GM20000 (cell line): ENCODE measurements at regions not wholly inside any gene's neighbourhood (a gene's known extent, or its start where the extent isn't known, plus 50 kb on each side); places are given as distances from the start of the nearest gene placed in this dataset.

Source experiments
- DNase-seq: peaks from one replicate; pipeline ENCODE4 v3.0.0; 2012; ENCODE audit warnings: low spot score
- CTCF ChIP-seq: IDR thresholded peaks from 2 replicates; pipeline ENCODE4 v1.5.1; 2012; ENCODE audit warnings: mild to moderate bottlenecking, control low read depth; ENCODE audit errors: extremely low read depth, missing control alignments

DNA sequence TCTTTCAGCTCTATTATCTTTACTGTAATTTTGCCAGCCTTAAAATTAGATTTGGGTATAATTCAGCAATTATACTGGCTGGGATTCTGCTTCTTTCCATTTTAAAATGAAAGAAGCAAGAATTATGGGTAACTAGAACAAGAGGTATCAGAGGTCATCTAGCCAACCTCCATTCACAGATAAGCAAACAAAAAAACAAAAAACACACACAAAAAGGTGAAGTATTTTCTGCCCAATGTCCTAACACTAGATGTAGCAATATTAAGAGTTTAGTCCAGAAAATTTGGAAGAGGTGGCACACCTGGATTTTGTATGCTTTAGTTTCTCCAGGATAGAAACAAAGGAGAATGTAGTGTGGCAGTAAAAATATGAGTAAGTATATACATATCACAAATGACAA lies 68.1 kb upstream of the ANXA1 start:
- DNase-seq: no peak
- no peak for TF ChIP-seq CTCF

GRCh38 chr9:73081979-73082657 lies 69.5 kb upstream of the ANXA1 start:
- peak; percentile 25 for DNase-seq

GRCh38 chr9:73080110-73080694 lies 71.5 kb upstream of the ANXA1 start:
- DNase-seq: no peak
- TF ChIP-seq CTCF: no peak

More at GRCh38 chr9:73081979-73082657, 69.5 kb upstream of the ANXA1 start:
- TF ChIP-seq CTCF: peak; percentile 43

DNA sequence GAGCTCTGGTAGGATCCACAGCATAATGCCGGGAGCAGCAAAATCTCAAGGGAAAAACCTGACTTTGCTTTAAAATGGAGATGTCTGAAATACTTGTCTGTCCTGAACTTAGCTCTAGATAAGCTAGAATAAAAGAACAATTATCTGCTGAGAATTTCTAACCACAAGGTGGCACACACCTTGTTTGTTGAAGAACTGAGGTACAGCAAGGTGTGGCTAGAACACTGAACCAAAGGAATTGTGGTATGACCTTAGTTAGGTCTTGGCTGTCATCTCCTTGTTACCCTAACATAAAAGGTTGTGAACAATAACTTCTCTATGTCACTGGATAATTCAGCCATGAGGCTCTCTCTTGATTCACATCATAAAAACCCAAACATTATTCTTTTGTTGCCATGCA lies 72.3 kb upstream of the ANXA1 start:
- no peak for TF ChIP-seq CTCF
- DNase-seq: no peak

- no peak for TF ChIP-seq CTCF
- DNase-seq: no peak
These were observed 74.0 kb upstream of the ANXA1 start for GRCh38 chr9:73077625-73078030.

GRCh38 chr9:73076970-73077369 lies 74.7 kb upstream of the ANXA1 start:
- TF ChIP-seq CTCF: no peak
- DNase-seq: no peak

DNA sequence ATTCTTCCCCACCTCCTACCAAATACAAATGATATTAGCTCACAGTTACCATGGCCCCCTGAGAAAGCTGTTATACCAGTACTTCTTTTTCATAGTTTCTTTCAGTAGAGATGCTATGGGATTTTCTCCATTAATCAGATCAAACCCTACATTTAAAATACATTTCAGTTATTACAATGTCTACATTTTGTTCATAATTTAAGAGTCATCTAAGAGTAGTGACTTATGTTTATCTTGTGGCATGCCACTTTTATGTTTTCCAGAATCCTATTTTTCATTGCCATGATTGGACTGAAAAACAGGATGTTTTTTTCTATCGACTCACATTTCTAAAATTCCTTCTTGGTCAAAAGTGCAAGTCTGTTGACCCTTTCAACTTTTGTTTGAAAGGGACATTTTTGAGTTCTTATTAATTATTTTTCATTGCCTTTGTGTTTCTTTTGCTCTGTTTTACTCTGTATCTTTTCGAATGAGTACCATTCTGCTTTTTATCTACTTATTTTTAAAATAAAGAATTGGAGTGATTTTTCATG lies 77.4 kb upstream of the ANXA1 start:
- no peak for DNase-seq
- TF ChIP-seq CTCF: no peak
